Activated CD8-positive, alpha-beta memory T cell treated with anti-CD3 and anti-CD28 coated beads, Interleukin-2, amount 50 U/mL, for 4 hours (primary cell): ENCODE measurements at regions not wholly inside any gene's neighbourhood (a gene's known extent, or its start where the extent isn't known, plus 50 kb on each side); places are given as distances from the start of the nearest gene placed in this dataset.
A peak's percentile ranks its signal among the peaks of the same experiment; 100 is the strongest.

Experiments
- DNase-seq: peaks from one replicate; pipeline ENCODE4 v3.0.0-alpha.2; 2020

DNA sequence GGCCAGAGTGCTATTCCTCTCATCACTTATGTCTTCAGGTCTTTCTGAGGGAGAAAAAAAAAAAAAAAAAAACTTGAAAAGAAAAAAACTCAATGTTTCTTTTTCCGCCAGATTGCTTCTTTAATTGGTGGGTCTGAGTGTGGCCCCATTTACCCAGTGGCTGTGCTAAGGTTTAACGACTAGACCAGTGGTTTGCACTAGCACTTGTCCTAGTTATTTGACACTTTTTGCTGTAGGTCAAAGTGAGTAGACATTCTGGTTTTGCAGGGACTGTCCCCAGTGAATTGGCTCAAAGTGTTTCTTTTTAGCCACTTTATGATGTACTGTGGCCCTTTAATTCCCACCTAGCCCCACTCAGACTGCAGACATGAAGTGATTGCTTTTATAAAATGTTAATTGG, 273.3 kb downstream of the PTEN start:
- no peak for DNase-seq

GRCh38 chr10:88138319-88138848, 275.0 kb downstream of the PTEN start:
- DNase-seq, result no peak

GRCh38 chr10:88147000-88147798, 283.8 kb downstream of the PTEN start:
- DNase-seq, result no peak

DNA sequence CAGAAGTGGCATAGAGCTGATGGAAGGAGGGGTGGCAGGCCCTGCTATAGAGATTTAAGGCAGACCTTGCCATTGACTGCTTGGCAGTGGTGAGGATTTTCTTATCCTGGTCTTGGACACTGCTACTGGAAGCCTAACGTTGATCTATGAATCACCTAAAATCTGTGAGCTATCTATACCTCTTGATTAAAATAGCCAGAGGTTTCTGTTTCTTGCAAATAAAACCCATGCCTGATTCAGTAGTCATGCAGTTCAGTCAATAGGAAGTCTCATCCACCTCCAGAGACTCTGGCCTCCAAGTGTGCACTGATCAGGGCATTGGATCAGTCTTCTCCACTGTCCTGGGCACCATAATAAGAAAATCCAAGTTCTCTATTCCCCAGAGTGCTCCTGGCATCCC, 286.5 kb downstream of the PTEN start:
- no peak for DNase-seq

GRCh38 chr10:88150339-88150738, 286.9 kb downstream of the PTEN start:
- DNase-seq, result no peak

DNA sequence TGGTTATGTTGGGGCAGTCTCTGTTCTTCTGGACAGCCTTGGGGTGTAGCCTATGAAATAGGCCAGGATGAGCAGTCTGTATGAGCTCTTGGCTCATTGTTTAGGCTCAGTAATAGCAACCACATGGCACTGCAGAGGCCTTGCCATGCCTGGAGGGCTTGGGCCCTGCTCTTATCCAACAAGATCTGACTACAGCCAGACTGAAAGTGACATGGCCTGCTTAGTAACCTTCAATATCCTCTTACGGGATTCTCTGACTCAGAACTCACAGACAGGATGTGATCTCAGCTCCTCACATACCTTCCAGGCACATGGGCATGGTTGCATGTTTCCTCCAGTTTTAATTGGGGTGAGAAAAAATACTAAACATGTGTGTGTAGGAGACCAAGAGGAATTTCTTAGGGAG, 289.3 kb downstream of the PTEN start:
- DNase-seq, result peak; percentile 17

DNA sequence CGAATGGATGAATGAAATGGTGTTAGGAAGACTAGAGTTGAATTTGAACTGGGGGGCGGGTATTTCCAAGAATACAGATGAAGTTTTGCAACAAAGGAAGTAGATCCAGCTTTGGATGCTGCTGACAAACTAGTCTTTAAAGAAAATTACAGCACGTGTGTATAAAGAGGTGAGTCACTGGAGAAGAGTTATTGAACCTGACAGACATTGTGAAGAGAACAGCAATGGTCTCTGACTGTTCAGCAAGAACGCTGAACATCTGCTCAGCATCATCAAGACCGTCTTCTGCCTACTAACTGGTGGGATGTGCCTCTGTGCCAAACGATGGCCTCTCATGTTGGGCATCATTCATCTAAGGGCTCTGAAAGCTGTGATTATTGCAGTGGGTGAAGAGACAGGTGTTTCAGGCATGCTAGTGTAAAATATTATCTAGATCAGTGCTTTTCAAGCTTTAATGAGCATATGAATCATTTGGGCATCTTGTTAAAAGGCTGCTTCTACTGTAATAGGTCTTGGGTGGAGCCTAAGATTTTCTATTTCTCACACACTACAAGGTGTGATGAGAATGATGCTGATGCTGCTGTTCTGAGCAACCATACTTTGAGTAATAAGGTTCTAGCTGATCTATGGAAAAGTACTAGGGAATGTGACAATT, 291.3 kb downstream of the PTEN start:
- DNase-seq, result no peak

DNA sequence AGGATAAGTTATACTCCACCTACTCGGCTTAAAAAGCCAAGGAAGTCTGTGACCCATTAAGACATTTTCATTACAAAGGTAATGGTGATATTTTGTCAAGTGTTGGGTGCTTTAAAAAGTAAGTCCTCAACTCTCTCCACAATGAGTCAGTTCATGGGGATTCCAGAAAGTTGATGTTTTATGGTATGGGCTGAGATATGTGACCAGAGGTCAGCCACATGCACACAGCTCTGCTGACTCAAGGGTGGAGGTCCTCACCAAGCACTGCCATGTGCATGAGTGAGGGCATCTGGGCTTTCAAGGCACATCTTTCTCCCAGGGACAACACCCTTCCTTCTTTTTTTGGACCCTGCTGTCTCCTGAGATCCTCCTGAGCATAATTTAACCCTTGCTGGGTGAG, 292.9 kb downstream of the PTEN start:
- DNase-seq, result no peak

GRCh38 chr10:88157981-88158465, 294.6 kb downstream of the PTEN start:
- DNase-seq, result no peak

- no peak for DNase-seq
Measured at GRCh38 chr10:88158526-88159122, 295.2 kb downstream of the PTEN start.

DNA sequence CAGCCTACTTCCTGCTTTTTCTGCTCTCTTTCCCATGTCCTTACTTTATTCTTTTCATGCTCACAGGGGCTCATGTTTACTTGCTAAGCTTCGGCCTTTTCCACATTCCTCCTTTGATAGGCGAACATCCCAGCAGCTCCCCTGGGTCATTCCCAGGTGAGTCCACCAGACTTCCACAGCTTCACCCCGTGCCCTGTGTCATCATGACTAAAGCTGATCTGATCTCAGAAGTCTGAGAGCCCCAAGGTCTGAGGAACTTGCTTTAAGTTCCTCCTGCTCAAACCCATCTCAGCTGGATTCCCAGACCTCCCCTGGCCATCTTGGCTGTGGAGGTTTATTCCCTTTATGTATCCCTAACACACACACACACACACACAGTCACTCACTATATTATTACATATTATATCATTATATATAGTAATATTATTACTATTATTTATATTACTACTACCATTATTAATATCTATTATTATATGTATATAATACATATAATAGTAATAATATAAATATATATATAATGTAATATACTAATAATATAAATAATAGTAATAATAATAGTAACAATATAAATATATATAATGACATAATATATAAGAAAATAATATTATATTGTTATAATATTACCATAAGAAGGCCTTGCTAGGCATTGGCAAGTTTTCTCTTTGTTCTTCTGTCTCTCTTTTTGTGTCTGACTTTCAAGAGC, 295.9 kb downstream of the PTEN start:
- DNase-seq, result no peak

- no peak for DNase-seq
Measured at GRCh38 chr10:88161070-88161469, 297.6 kb downstream of the PTEN start.

GRCh38 chr10:88161756-88162155, 298.3 kb downstream of the PTEN start:
- no peak for DNase-seq

- no peak for DNase-seq
Measured at GRCh38 chr10:88162852-88163251, 299.4 kb downstream of the PTEN start.

GRCh38 chr10:88163572-88163971, 300.1 kb downstream of the PTEN start:
- DNase-seq, result no peak

DNA sequence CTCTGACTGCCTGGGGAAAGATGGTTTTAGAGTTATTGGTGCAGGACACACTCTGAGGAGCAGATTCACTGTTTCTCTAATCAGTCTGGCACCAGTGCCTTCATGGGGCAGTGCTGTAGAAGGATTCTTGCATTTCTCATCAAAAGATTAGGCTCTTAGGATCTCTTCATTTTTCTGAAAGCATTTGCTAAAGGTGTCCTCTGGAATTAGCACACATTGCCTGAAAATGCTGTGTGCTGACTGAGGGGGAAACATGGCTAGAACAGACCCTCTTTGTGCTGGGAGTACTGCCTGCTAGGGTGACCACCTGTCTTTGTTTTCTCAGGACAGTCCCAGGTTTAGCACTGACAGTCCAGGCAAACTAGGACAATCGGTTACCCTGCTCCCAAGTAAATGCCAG, 301.0 kb downstream of the PTEN start:
- no peak for DNase-seq

- DNase-seq, result no peak
Measured at GRCh38 chr10:88165849-88166271, 302.4 kb downstream of the PTEN start.

DNA sequence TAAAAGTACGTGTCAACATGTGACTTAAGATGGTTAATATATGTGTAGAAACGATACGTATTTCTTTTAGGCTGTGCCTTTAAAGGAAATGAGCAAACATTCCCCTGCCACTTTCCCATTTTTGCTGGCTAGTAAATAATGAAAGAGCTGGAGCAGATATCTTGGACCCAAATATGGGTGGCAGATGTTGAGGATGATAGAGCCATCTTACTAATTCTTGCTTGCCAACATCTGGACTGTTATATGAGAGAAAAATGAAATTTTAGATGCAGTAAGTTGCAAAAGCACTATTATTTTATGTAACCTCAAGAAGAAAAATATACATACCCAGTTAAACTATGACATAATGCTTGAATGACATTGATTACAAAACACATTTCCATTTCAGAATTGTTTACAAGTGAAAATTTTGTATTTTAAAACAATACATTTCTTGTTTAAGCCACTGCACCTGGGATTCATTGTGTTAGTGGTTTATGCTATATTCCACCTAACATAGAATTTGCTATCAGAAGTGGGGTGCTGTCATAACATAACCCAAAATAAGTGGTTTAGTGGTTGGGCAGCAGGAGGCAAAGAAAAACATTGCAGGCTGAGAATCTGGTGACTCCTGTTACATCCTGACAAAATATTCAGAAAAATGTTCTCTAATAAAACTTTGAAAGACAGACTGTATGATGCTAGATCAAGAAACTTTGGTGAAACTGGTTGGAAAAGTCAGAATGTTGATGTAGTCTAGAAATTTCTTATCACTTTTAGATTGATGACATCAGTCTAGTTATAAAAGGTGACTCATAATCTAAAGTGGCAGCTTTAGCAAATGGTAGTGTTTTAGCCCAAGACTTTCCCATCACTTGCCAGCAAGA, 305.0 kb downstream of the PTEN start:
- DNase-seq, result no peak

GRCh38 chr10:88169037-88169319, 305.6 kb downstream of the PTEN start:
- DNase-seq, result no peak

DNA sequence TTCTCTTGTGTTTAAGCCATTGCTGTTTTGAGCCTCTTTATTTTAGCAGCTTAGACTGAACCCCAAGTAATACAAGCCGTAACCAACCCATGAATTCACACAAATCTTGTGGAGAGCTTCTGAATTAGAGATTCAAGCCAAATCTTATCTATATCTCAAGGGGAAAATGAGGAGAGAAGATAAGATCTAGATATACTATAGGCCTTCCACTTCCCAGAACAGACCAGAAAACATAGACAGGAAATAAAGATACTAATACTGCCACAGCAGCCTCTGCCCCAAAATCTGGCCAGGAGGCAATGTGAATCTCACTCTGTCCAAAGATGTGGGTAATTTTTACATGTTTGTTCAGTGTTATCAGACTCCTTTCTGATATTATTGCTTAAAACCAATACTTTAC, 307.2 kb downstream of the PTEN start:
- no peak for DNase-seq

- DNase-seq, result no peak
Measured at GRCh38 chr10:88172159-88172558, 308.7 kb downstream of the PTEN start.

- DNase-seq, result no peak
Measured at GRCh38 chr10:88174391-88174790, 311.0 kb downstream of the PTEN start.
